ENCODE measurements at regions not wholly inside any gene's neighbourhood (a gene's known extent, or its start where the extent isn't known, plus 50 kb on each side); places are given as distances from the start of the nearest gene placed in this dataset.

GRCh38 chrX:110569506-110569905, 210.9 kb downstream of the RTL9 start:
- TF ChIP-seq CTCF (IDR thresholded peaks at IDR 0.05), result no peak
- Mint-ChIP-seq H3K27ac (peak overlapping the region; percentile 31; the same call in 1 of the 2 replicates), H3K36me3 (ENCODE audit: low read depth) (no peaks in the 10 kb centered on the region), H3K9me3 (no peaks in the 10 kb centered on the region), H3K4me1 (ENCODE audit: low read depth) (peaks cover 17% of the 10 kb centered on the region), H3K4me3 (peak overlapping the region; percentile 9; the same call in 1 of the 2 replicates), H3K27me3 (ENCODE audit: insufficient read depth) (no peaks in the 10 kb centered on the region)
- DNase-seq, result peak; percentile 61

- Mint-ChIP-seq H3K36me3 (ENCODE audit: low read depth) (no peaks in the 10 kb centered on the region), H3K27me3 (ENCODE audit: insufficient read depth) (peaks cover 6% of the 10 kb centered on the region; the same call in 1 of the 2 replicates), H3K27ac (no peak overlapping the region), H3K4me3 (no peak overlapping the region), H3K4me1 (ENCODE audit: low read depth) (no peaks in the 10 kb centered on the region), H3K9me3 (no peaks in the 10 kb centered on the region)
- no peak for TF ChIP-seq CTCF (IDR thresholded peaks at IDR 0.05)
- no peak for DNase-seq
Measured at GRCh38 chrX:110578270-110578669, 217.3 kb downstream of the CHRDL1 start.

GRCh38 chrX:110584083-110584482, 211.5 kb downstream of the CHRDL1 start:
- H3K27me3 Mint-ChIP-seq (ENCODE audit: insufficient read depth), result peaks cover 6% of the 10 kb centered on the region; the same call in 1 of the 2 replicates
- no peaks in the 10 kb centered on the region for H3K36me3 Mint-ChIP-seq (ENCODE audit: low read depth)
- no peak overlapping the region for H3K27ac Mint-ChIP-seq

GRCh38 chrX:110588164-110588563, 207.5 kb downstream of the CHRDL1 start:
- Mint-ChIP-seq H3K36me3 (ENCODE audit: low read depth) (no peaks in the 10 kb centered on the region), H3K27ac (no peak overlapping the region)

More at GRCh38 chrX:110584083-110584482, 211.5 kb downstream of the CHRDL1 start:
- DNase-seq, result no peak
- no peak for TF ChIP-seq CTCF (IDR thresholded peaks at IDR 0.05)
- no peak overlapping the region for H3K4me3 Mint-ChIP-seq
- H3K4me1 Mint-ChIP-seq (ENCODE audit: low read depth), result no peaks in the 10 kb centered on the region
- no peaks in the 10 kb centered on the region for H3K9me3 Mint-ChIP-seq

GRCh38 chrX:110588853-110589252, 206.8 kb downstream of the CHRDL1 start:
- no peak for TF ChIP-seq CTCF (IDR thresholded peaks at IDR 0.05)
- Mint-ChIP-seq H3K4me1 (ENCODE audit: low read depth) (no peaks in the 10 kb centered on the region), H3K27ac (no peak overlapping the region), H3K4me3 (no peak overlapping the region), H3K36me3 (ENCODE audit: low read depth) (no peaks in the 10 kb centered on the region), H3K9me3 (no peaks in the 10 kb centered on the region), H3K27me3 (ENCODE audit: insufficient read depth) (no peaks in the 10 kb centered on the region)
- DNase-seq, result no peak

More at GRCh38 chrX:110588164-110588563, 207.5 kb downstream of the CHRDL1 start:
- no peak for TF ChIP-seq CTCF (IDR thresholded peaks at IDR 0.05)
- Mint-ChIP-seq H3K4me3 (no peak overlapping the region), H3K9me3 (no peaks in the 10 kb centered on the region), H3K4me1 (ENCODE audit: low read depth) (no peaks in the 10 kb centered on the region), H3K27me3 (ENCODE audit: insufficient read depth) (no peaks in the 10 kb centered on the region)
- DNase-seq, result no peak
